HEK293 (cell line): ENCODE measurements at regions not wholly inside any gene's neighbourhood (a gene's known extent, or its start where the extent isn't known, plus 50 kb on each side); places are given as distances from the start of the nearest gene placed in this dataset.

Experiments
- CTCF ChIA-PET: fragments of 350-600 bp; formaldehyde crosslinking; extraction: SDS; loops from one replicate; lab custom pipeline; 2021; ENCODE audit warnings: antibody characterized with exemption; lab: Yijun Ruan, JAX
- POLR2A ChIA-PET: fragments of 300-600 bp; formaldehyde crosslinking; extraction: SDS; loops from one replicate; lab custom pipeline; 2020; ENCODE audit warnings: antibody characterized with exemption, inconsistent platforms; lab: Yijun Ruan, JAX
- H3K27ac ChIP-seq: fragments of 200-500 bp; sonication (Bioruptor generic); 2 replicates; pipeline ENCODE4 v1.5.1; 2014; ENCODE audit warnings: low read depth, low read length, control low read depth, inconsistent platforms; ENCODE audit errors: extremely low read depth
- H3K36me3 ChIP-seq, 2 experiments: fragments of 200-500 bp in 1 of 2; sonication (Bioruptor generic) in 1 of 2; 1 replicate in 1 of 2; 2 replicates in 1 of 2; pipeline ENCODE4 v1.5.1; 2014 to 2017; ENCODE audit warnings: inconsistent platforms in 2 of 2, low read length in 2 of 2; ENCODE audit not compliant: control insufficient read depth in 2 of 2, insufficient read depth in 1 of 2
- H3K4me1 ChIP-seq: fragments of 200-500 bp; sonication (Bioruptor generic); 2 replicates; pipeline ENCODE4 v1.5.1; 2014; ENCODE audit warnings: mild to moderate bottlenecking, low read length, inconsistent platforms; ENCODE audit not compliant: control insufficient read depth, insufficient read depth
- H3K4me3 ChIP-seq: 2 replicates; pipeline ENCODE4 v1.5.1; 2011; ENCODE audit warnings: low read depth, mild to moderate bottlenecking, control low read depth, low read length, moderate library complexity
- H3K9me3 ChIP-seq: fragments of 200-500 bp; sonication (Bioruptor generic); 2 replicates; pipeline ENCODE4 v1.5.1; 2014; ENCODE audit warnings: low read depth, low read length, inconsistent platforms; ENCODE audit not compliant: control insufficient read depth, insufficient read depth
- MEIS1 ChIP-seq: sonication (generic); formaldehyde crosslinking; IDR thresholded peaks from 2 replicates; pipeline ENCODE4 v1.8.1; 2022; ENCODE audit warnings: missing genetic modification reagents, mild to moderate bottlenecking, borderline replicate concordance
- OSR2 ChIP-seq: fragments of 450-650 bp; formaldehyde crosslinking; IDR thresholded peaks from 2 replicates; pipeline ENCODE4 v1.5.1; 2016; ENCODE audit warnings: missing biosample characterization, missing genetic modification characterization
- PATZ1 ChIP-seq: fragments of 450-650 bp; formaldehyde crosslinking; IDR thresholded peaks from 2 replicates; pipeline ENCODE4 v1.5.1; 2016; ENCODE audit warnings: missing biosample characterization, missing genetic modification characterization
- PRDM10 ChIP-seq: fragments of 450-650 bp; formaldehyde crosslinking; IDR thresholded peaks from 2 replicates; pipeline ENCODE4 v1.5.1; 2016; ENCODE audit warnings: missing biosample characterization, missing genetic modification characterization
- SETDB1 ChIP-seq: IDR thresholded peaks from one replicate; pipeline ENCODE4 v1.6.1; 2017; ENCODE audit warnings: mild to moderate bottlenecking, low read length, moderate library complexity, mixed read lengths; ENCODE audit not compliant: insufficient read length
- TSHZ1 ChIP-seq: fragments of 450-650 bp; formaldehyde crosslinking; IDR thresholded peaks from 2 replicates; pipeline ENCODE4 v1.5.1; 2016; ENCODE audit warnings: missing biosample characterization, missing genetic modification characterization, borderline replicate concordance
- ZNF138 ChIP-seq: fragments of 450-650 bp; formaldehyde crosslinking; IDR thresholded peaks from 2 replicates; pipeline ENCODE4 v1.5.1; 2016; ENCODE audit warnings: missing biosample characterization, missing genetic modification characterization, borderline replicate concordance
- ZNF184 ChIP-seq: fragments of 450-650 bp; IDR thresholded peaks from 2 replicates; pipeline ENCODE4 v1.5.1; 2018; ENCODE audit warnings: missing biosample characterization, mild to moderate bottlenecking, missing genetic modification characterization
- ZNF280C ChIP-seq: fragments of 450-650 bp; formaldehyde crosslinking; IDR thresholded peaks from 2 replicates; pipeline ENCODE4 v1.5.1; 2016; ENCODE audit warnings: missing biosample characterization, missing genetic modification characterization
- ZNF335 ChIP-seq: fragments of 450-650 bp; formaldehyde crosslinking; conservative IDR thresholded peaks from 2 replicates; pipeline ENCODE4 v1.5.1; 2016; ENCODE audit warnings: missing biosample characterization, missing genetic modification characterization
- ZNF398 ChIP-seq: fragments of 450-650 bp; formaldehyde crosslinking; IDR thresholded peaks from 2 replicates; pipeline ENCODE4 v1.5.1; 2017; ENCODE audit warnings: missing biosample characterization, missing genetic modification characterization
- ZNF510 ChIP-seq: fragments of 450-650 bp; formaldehyde crosslinking; IDR thresholded peaks from 2 replicates; pipeline ENCODE4 v1.5.1; 2018; ENCODE audit warnings: mild to moderate bottlenecking, missing genetic modification characterization, missing biosample characterization; ENCODE audit not compliant: insufficient replicate concordance
- ZNF561 ChIP-seq: fragments of 450-650 bp; IDR thresholded peaks from 2 replicates; pipeline ENCODE4 v1.5.1; 2018; ENCODE audit warnings: missing biosample characterization, missing genetic modification characterization, borderline replicate concordance
- ZNF585B ChIP-seq: fragments of 450-650 bp; formaldehyde crosslinking; IDR thresholded peaks from 2 replicates; pipeline ENCODE4 v1.5.1; 2016; ENCODE audit warnings: missing biosample characterization, missing genetic modification characterization
- ZSCAN18 ChIP-seq: fragments of 450-650 bp; formaldehyde crosslinking; IDR thresholded peaks from 2 replicates; pipeline ENCODE4 v1.5.1; 2016; ENCODE audit warnings: missing biosample characterization, missing genetic modification characterization

GRCh38 chr1:68372487-68372886, 77.3 kb downstream of the RPE65 start:
- CTCF ChIA-PET = no interaction called here
- no peak overlapping the region for H3K27ac ChIP-seq
- H3K4me3 ChIP-seq = no peak overlapping the region
- H3K9me3 ChIP-seq = no peaks in the 10 kb centered on the region
- no peaks in the 10 kb centered on the region for H3K36me3 ChIP-seq
- POLR2A ChIA-PET = no interaction called here
- TF ChIP-seq ZNF585B (tag by site-specific recombination) = no peak
- TF ChIP-seq ZSCAN18 (tag by site-specific recombination) = no peak
- TF ChIP-seq PATZ1 = no peak
- TF ChIP-seq PRDM10 = no peak
- no peak for TF ChIP-seq ZNF280C (tag by site-specific recombination)
- TF ChIP-seq MEIS1 = no peak
- TF ChIP-seq ZNF398 (tag by site-specific recombination) = no peak
- no peak for TF ChIP-seq TSHZ1 (tag by site-specific recombination)
- TF ChIP-seq ZNF138 (tag by site-specific recombination) = no peak
- TF ChIP-seq OSR2 (tag by site-specific recombination) = no peak
- TF ChIP-seq ZNF335 (tag by site-specific recombination) = no peak
- no peak for TF ChIP-seq ZNF184
- TF ChIP-seq ZNF561 (tag by site-specific recombination) = no peak
- no peak for TF ChIP-seq SETDB1
- no peak for TF ChIP-seq ZNF510 (tag by site-specific recombination)
- H3K4me1 ChIP-seq = no peaks in the 10 kb centered on the region
